ENCODE measurements at regions not wholly inside any gene's neighbourhood (a gene's known extent, or its start where the extent isn't known, plus 50 kb on each side); places are given as distances from the start of the nearest gene placed in this dataset.

- no peaks in the 10 kb centered on the region for H3K36me3 ChIP-seq
- TF ChIP-seq CTCF (IDR thresholded peaks at IDR 0.05) (no peak), POLR2A (IDR thresholded peaks at IDR 0.05) (no peak), EP300 (IDR thresholded peaks at IDR 0.05) (no peak)
- 65 to 68% (median 66%) methylated on average over 10 of the region's 10 CpGs for WGBS, 3 donors
- DNase-seq = no peak
- intact Hi-C loops (cut with DNase I) = no loop called here
- H3K4me3 ChIP-seq = no peak overlapping the region
- no peaks in the 10 kb centered on the region for H3K4me1 ChIP-seq (ENCODE audit: insufficient read depth)
- H3K27me3 ChIP-seq = no peaks in the 10 kb centered on the region
- H3K9me3 ChIP-seq = no peaks in the 10 kb centered on the region
- H3K27ac ChIP-seq = no peak overlapping the region
Observed at GRCh38 chr16:17561056-17561455, 90.3 kb upstream of the XYLT1 start.

GRCh38 chr16:17560548-17560947 is 89.8 kb upstream of the XYLT1 start:
- Histone ChIP-seq H3K4me3 (no peak overlapping the region), H3K27ac (no peak overlapping the region), H3K9me3 (no peaks in the 10 kb centered on the region), H3K36me3 (no peaks in the 10 kb centered on the region), H3K4me1 (ENCODE audit: insufficient read depth) (no peaks in the 10 kb centered on the region), H3K27me3 (no peaks in the 10 kb centered on the region)
- TF ChIP-seq CTCF (IDR thresholded peaks at IDR 0.05) = no peak
- TF ChIP-seq POLR2A (IDR thresholded peaks at IDR 0.05) = no peak
- TF ChIP-seq EP300 (IDR thresholded peaks at IDR 0.05) = no peak
- DNase-seq = no peak
- intact Hi-C loops (cut with DNase I) = no loop called here
- 50 to 65% (median 58%) methylated on average over 3 of the region's 3 CpGs for WGBS, 3 donors

GRCh38 chr16:17559394-17559793 is 88.6 kb upstream of the XYLT1 start:
- DNase-seq = no peak
- no peaks in the 10 kb centered on the region for H3K36me3 ChIP-seq
- H3K9me3 ChIP-seq = no peaks in the 10 kb centered on the region
- H3K4me3 ChIP-seq = no peak overlapping the region
- H3K27me3 ChIP-seq = no peaks in the 10 kb centered on the region
- no peaks in the 10 kb centered on the region for H3K4me1 ChIP-seq (ENCODE audit: insufficient read depth)
- H3K27ac ChIP-seq = no peak overlapping the region
- WGBS, 3 donors = 70 to 75% (median 71%) methylated on average over 6 of the region's 6 CpGs
- intact Hi-C loops (cut with DNase I) = loop anchor here in 1 of 4 donors (10.0 kb wide), 1 partner anchor 75 kb away; no protein-coding TSS in a partner anchor
- TF ChIP-seq CTCF (IDR thresholded peaks at IDR 0.05) (no peak), EP300 (IDR thresholded peaks at IDR 0.05) (no peak), POLR2A (IDR thresholded peaks at IDR 0.05) (no peak)

- intact Hi-C loops (cut with DNase I) = loop anchor here in 1 of 4 donors (10.0 kb wide), 1 partner anchor 73 kb away; no protein-coding TSS in a partner anchor
- H3K36me3 ChIP-seq = no peaks in the 10 kb centered on the region
- 44 to 56% (median 49%) methylated on average over 5 of the region's 5 CpGs for WGBS, 3 donors
- DNase-seq = no peak
- no peak overlapping the region for H3K4me3 ChIP-seq
- no peaks in the 10 kb centered on the region for H3K27me3 ChIP-seq
- no peak overlapping the region for H3K27ac ChIP-seq
- H3K4me1 ChIP-seq (ENCODE audit: insufficient read depth) = no peaks in the 10 kb centered on the region
- H3K9me3 ChIP-seq = no peaks in the 10 kb centered on the region
- no peak for TF ChIP-seq POLR2A (IDR thresholded peaks at IDR 0.05)
- TF ChIP-seq EP300 (IDR thresholded peaks at IDR 0.05) = no peak
Observed at GRCh38 chr16:17557949-17558348, 87.2 kb upstream of the XYLT1 start.

GRCh38 chr16:17557480-17557879 is 86.7 kb upstream of the XYLT1 start:
- Histone ChIP-seq H3K9me3 (no peaks in the 10 kb centered on the region), H3K27me3 (no peaks in the 10 kb centered on the region), H3K36me3 (no peaks in the 10 kb centered on the region), H3K4me3 (no peak overlapping the region), H3K27ac (no peak overlapping the region), H3K4me1 (ENCODE audit: insufficient read depth) (no peaks in the 10 kb centered on the region)
- no peak for DNase-seq
- TF ChIP-seq CTCF (IDR thresholded peaks at IDR 0.05) (no peak), POLR2A (IDR thresholded peaks at IDR 0.05) (no peak), EP300 (IDR thresholded peaks at IDR 0.05) (no peak)
- intact Hi-C loops (cut with DNase I) = loop anchor here in 1 of 4 donors (10.0 kb wide), 1 partner anchor 73 kb away; no protein-coding TSS in a partner anchor
- WGBS, 3 donors = 87 to 95% (median 89%) methylated on average over 10 of the region's 10 CpGs

All from ovary (tissue), 7 donors.